ENCODE measurements at regions not wholly inside any gene's neighbourhood (a gene's known extent, or its start where the extent isn't known, plus 50 kb on each side); places are given as distances from the start of the nearest gene placed in this dataset.
"Not testable (repeated sequence)": the region's sequence is repeated elsewhere in the genome, so short reads cannot be mapped to it uniquely, and the experiment has no call there.

- H3K4me3 ChIP-seq (ENCODE audit: low read depth, low read length): no peak overlapping the region
- TF ChIP-seq CTCF (IDR thresholded peaks at IDR 0.05; ENCODE audit: borderline replicate concordance, insufficient read depth, low read depth, low read length): 0 out of 2 replicates have a peak, but pooled peaks have one; percentile 8
Measured at GRCh38 chr6:27753668-27754407, 158.4 kb downstream of the OR2B2 start.

GRCh38 chr6:27752038-27752885 is 159.9 kb downstream of the OR2B2 start:
- TF ChIP-seq CTCF (IDR thresholded peaks at IDR 0.05; ENCODE audit: borderline replicate concordance, insufficient read depth, low read depth, low read length): peak; percentile 63

GRCh38 chr6:27748661-27749060 is 163.5 kb downstream of the OR2B2 start:
- no peak for TF ChIP-seq CTCF (IDR thresholded peaks at IDR 0.05; ENCODE audit: borderline replicate concordance, insufficient read depth, low read depth, low read length)
- H3K4me3 ChIP-seq (ENCODE audit: low read depth, low read length): no peak overlapping the region

More at GRCh38 chr6:27752038-27752885, 159.9 kb downstream of the OR2B2 start:
- peak overlapping the region; percentile 53 for H3K4me3 ChIP-seq (ENCODE audit: low read depth, low read length)

- no peak overlapping the region for H3K4me3 ChIP-seq (ENCODE audit: low read depth, low read length)
- no peak for TF ChIP-seq CTCF (IDR thresholded peaks at IDR 0.05; ENCODE audit: borderline replicate concordance, insufficient read depth, low read depth, low read length)
Measured at GRCh38 chr6:27747637-27748036, 164.6 kb downstream of the OR2B2 start.

GRCh38 chr6:27746860-27747259 is 165.3 kb downstream of the OR2B2 start:
- H3K4me3 ChIP-seq (ENCODE audit: low read depth, low read length): not testable (repeated sequence)

GRCh38 chr6:27743787-27744186 is 168.4 kb downstream of the OR2B2 start:
- H3K4me3 ChIP-seq (ENCODE audit: low read depth, low read length): no peak overlapping the region
- no peak for TF ChIP-seq CTCF (IDR thresholded peaks at IDR 0.05; ENCODE audit: borderline replicate concordance, insufficient read depth, low read depth, low read length)

- no peak for TF ChIP-seq CTCF (IDR thresholded peaks at IDR 0.05; ENCODE audit: borderline replicate concordance, insufficient read depth, low read depth, low read length)
- no peak overlapping the region for H3K4me3 ChIP-seq (ENCODE audit: low read depth, low read length)
Measured at GRCh38 chr6:27742833-27743573, 169.2 kb downstream of the OR2B2 start.

- H3K4me3 ChIP-seq (ENCODE audit: low read depth, low read length): not testable (repeated sequence)
Measured at GRCh38 chr6:27739902-27740301, 172.3 kb downstream of the OR2B2 start.

All from GM12875 (cell line).